BE2C (cell line): ENCODE measurements at regions not wholly inside any gene's neighbourhood (a gene's known extent, or its start where the extent isn't known, plus 50 kb on each side); places are given as distances from the start of the nearest gene placed in this dataset.
"Not testable (repeated sequence)": the region's sequence is repeated elsewhere in the genome, so short reads cannot be mapped to it uniquely, and the experiment has no call there.

Experiments used
- DNase-seq: peaks from one replicate; pipeline ENCODE4 v3.0.0-alpha.2; 2020
- H3K27me3 ChIP-seq: fragments of 250-450 bp; sonication (Bioruptor Pico); 2 replicates; pipeline ENCODE4 v1.5.1; 2020; ENCODE audit warnings: mild to moderate bottlenecking
- H3K36me3 ChIP-seq: fragments of 250-450 bp; sonication (Bioruptor Pico); 2 replicates; pipeline ENCODE4 v1.5.1; 2020; ENCODE audit warnings: mild to moderate bottlenecking
- H3K4me1 ChIP-seq: fragments of 250-450 bp; sonication (Bioruptor Pico); 2 replicates; pipeline ENCODE4 v1.5.1; 2020
- H3K4me3 ChIP-seq: 2 replicates; pipeline ENCODE4 v1.5.1; 2011; ENCODE audit warnings: low read depth, low read length
- H3K9me3 ChIP-seq: fragments of 250-450 bp; sonication (Bioruptor Pico); 2 replicates; pipeline ENCODE4 v1.5.1; 2020
- TF ChIP-seq, protein P1 (sequence below): IDR thresholded peaks from 2 replicates; pipeline ENCODE4 v1.5.1; 2012; ENCODE audit warnings: mild to moderate bottlenecking, low read depth, low read length

DNA sequence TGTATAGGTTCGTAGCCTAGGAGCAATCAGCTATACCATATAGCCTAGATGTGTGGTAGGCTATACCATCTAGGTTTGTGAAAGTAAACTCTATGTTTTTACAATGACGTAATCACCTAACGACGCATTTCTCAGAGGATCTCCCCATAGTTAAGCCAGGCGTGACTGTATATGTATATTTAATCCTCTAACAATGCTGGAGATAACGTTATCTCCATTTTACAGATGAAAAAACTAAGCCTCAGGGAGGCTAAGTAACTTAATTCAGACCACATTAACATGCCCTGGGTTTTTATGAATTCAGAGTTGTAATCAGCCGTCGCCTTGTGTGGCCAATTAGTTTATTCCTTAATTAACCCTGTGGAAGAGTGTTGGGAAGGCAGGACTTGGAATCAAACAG lies 107.7 kb upstream of the PLXNA2 start:
- Histone ChIP-seq H3K4me1 (no peaks in the 10 kb centered on the region), H3K9me3 (no peaks in the 10 kb centered on the region), H3K36me3 (no peaks in the 10 kb centered on the region), H3K4me3 (no peak overlapping the region), H3K27me3 (no peaks in the 10 kb centered on the region)
- TF ChIP-seq, protein P1, sequence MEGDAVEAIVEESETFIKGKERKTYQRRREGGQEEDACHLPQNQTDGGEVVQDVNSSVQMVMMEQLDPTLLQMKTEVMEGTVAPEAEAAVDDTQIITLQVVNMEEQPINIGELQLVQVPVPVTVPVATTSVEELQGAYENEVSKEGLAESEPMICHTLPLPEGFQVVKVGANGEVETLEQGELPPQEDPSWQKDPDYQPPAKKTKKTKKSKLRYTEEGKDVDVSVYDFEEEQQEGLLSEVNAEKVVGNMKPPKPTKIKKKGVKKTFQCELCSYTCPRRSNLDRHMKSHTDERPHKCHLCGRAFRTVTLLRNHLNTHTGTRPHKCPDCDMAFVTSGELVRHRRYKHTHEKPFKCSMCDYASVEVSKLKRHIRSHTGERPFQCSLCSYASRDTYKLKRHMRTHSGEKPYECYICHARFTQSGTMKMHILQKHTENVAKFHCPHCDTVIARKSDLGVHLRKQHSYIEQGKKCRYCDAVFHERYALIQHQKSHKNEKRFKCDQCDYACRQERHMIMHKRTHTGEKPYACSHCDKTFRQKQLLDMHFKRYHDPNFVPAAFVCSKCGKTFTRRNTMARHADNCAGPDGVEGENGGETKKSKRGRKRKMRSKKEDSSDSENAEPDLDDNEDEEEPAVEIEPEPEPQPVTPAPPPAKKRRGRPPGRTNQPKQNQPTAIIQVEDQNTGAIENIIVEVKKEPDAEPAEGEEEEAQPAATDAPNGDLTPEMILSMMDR = no peak
- DNase-seq = no peak

DNA sequence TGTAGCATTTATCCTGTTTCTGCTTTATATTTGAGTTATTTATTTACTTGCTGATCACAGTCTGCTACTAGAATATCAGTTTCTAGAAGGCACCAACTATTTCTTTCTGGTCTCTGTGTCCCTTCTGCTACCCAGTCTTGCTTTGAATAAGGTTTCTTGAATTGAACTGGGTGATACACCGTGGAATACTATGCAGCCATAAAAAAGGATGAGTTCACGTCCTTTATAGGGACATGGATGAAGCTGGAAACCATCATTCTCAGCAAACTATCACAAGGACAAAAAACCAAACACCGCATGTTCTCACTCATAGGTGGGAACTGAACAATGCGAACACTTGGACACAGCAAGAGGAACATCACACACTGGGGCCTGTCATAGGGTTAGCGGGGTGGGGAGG lies 109.6 kb upstream of the PLXNA2 start:
- H3K4me3 ChIP-seq, H3K9me3 ChIP-seq, H3K4me1 ChIP-seq, DNase-seq, H3K36me3 ChIP-seq, H3K27me3 ChIP-seq: not testable (repeated sequence)

DNA sequence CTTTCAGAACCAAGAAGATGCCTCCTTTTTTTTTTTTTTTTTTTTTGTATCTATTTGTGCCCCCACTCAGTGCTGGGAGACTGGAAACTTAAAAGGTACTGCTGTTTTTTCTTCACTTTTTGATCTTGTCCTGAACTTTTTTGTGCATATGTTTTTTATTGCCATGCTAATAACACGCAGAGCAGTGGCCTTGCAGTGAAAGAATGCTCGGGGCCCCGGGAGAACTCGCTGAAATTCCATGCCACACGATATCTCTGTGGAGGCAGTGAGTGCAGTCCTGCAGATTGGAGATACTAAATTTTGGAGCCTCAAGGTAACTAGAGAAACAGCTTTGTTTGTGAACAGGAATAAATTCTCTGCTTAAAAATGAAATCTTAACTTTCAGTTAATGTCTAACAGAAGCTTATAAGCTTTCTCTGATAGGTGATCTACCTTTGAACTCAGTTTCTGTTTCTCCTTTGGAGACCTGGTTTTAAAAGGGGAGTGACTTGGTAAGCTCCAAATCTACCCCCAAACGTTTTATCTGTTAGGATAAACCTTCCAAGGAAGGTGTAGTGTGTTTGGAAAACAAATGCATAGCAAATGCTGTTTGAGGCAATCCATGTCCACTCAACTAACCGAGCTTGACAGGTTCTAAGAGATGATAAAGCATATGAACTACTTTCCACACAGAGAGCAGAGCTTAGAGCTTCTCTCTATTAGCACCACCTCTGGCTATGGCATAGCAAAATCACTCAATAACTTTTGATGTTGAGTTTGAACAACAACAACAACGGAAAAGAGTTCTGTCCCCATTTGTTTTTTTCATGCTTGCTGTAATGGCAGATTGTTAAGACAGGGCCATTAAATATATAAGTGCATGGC lies 113.7 kb upstream of the PLXNA2 start:
- no peaks in the 10 kb centered on the region for H3K36me3 ChIP-seq
- TF ChIP-seq, protein P1 = no peak
- no peaks in the 10 kb centered on the region for H3K9me3 ChIP-seq
- no peak overlapping the region for H3K4me3 ChIP-seq
- no peak for DNase-seq
- H3K27me3 ChIP-seq = no peaks in the 10 kb centered on the region
- no peaks in the 10 kb centered on the region for H3K4me1 ChIP-seq

- no peaks in the 10 kb centered on the region for H3K27me3 ChIP-seq
- DNase-seq = no peak
- H3K36me3 ChIP-seq = no peaks in the 10 kb centered on the region
- H3K4me3 ChIP-seq = no peak overlapping the region
- no peaks in the 10 kb centered on the region for H3K9me3 ChIP-seq
- TF ChIP-seq, protein P1 = no peak
- H3K4me1 ChIP-seq = no peaks in the 10 kb centered on the region
These were observed 114.5 kb upstream of the PLXNA2 start for GRCh38 chr1:208358651-208359050.

DNA sequence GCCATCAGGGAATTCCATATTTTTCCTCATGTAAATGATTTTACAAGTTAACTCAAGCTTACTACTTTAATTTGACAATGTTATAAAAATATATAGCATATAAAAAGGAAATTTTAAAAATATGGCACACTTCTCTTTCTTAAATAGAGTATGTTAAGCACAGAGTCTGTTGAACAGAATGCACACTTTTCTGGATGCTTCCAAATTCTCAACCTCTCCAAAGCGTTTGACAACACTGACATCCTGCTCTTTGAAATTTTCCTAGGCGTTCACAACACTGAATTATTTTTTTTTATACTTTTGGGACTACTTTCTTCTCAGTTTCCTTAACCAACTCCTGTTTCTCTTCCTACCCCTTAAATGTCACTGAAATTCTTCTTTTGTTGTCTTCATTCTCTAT lies 117.8 kb upstream of the PLXNA2 start:
- Histone ChIP-seq H3K36me3 (no peaks in the 10 kb centered on the region), H3K27me3 (no peaks in the 10 kb centered on the region), H3K9me3 (no peaks in the 10 kb centered on the region), H3K4me1 (no peaks in the 10 kb centered on the region), H3K4me3 (no peak overlapping the region)
- TF ChIP-seq, protein P1 = no peak
- DNase-seq = no peak

DNA sequence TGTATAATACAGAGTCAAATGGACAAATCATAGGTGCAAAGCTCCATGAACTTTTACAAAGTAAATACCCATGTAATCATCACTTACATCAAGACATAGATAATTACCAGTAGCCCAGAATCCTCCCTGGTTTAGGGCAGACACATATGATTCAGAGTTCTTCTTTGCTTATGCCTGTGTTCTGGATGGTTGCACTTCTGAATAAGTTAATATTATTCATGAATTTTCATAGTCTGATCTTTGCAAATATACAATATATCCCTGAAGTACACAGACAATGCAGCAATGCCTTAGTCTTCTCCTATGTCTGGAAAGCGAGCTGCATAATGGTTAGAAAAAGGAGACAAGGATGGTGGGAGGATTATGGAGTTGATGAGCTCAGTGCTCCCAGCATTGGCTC lies 122.4 kb upstream of the PLXNA2 start:
- TF ChIP-seq, protein P1 = no peak
- H3K36me3 ChIP-seq = no peaks in the 10 kb centered on the region
- no peaks in the 10 kb centered on the region for H3K27me3 ChIP-seq
- no peak overlapping the region for H3K4me3 ChIP-seq
- no peak for DNase-seq
- H3K4me1 ChIP-seq = no peaks in the 10 kb centered on the region
- H3K9me3 ChIP-seq = no peaks in the 10 kb centered on the region
